ENCODE measurements at regions not wholly inside any gene's neighbourhood (a gene's known extent, or its start where the extent isn't known, plus 50 kb on each side); places are given as distances from the start of the nearest gene placed in this dataset.

DNA sequence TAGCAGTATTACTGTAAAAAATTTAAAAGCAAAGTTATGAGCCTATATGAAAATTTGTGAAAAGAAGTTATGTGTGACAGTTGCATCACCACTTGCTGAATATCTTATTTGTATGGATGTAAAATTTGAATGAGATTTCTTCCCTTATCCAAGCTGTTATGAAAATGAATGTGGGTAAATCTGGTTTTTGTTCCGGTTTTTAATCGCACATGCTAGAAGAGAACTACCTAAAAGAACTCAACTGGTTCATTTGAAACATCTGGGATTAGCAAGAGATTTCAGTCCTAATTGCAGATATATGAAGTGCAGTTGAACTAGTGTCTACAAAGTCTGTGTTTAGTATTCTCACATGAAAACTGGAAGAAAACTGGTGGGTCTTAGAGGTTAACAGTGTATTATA lies 467.1 kb upstream of the SPHKAP start:
- no peak for DNase-seq

DNA sequence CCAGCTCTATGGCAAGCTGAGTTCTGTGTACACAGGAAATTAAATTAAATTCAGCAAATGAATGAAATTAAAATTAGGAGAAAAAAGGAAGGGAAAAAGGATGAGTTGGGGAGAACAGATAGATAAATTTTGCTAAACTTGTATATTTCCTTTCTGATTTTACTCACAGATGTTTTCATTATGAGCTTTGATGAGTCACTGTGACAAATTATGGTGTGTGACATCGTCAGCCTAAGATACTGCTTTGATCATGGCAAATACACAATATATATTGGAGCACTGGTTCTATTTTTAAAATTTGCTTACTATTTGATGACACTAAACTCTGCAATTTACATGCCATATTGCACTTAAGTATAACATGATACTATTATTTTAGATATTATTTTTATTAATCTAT lies 464.6 kb upstream of the SPHKAP start:
- no peak for DNase-seq

DNA sequence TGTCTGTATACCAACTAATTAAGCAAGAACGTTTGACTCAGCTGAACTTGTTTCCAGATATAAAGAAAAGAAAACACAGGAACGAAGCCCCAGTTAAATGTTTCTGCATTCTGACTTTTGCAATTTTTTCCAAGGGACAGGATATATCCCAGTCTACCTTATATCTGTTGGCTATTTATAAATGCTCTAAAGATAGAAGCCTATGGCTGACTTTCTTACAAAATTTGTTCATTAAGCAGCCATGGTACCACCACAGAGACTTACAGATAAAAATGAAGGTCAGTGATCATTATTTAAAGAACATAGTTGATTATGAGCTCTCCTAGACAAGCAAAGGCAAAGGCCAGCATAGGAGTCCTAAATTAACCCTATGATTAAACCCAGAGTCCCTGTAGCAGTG lies 462.7 kb upstream of the SPHKAP start:
- DNase-seq, result no peak

DNA sequence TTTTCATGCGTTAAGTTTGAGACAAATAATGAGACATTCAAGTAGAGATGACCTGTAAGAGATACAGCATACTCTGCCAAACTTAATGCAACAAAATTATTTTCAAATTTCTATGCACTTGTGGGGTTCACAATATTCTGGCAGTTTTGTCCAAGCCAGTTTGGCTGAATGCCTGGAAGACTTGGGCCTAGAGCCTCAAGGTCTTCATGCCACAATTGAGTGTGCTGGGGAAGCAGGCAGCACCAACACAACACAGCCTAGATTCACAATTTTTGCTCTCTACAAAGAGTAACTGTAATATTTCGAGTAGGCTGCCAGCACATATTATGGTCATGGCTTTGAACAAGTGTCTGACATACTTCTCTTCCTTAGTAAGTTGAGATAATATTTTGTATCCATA lies 461.4 kb upstream of the SPHKAP start:
- DNase-seq, result no peak

DNA sequence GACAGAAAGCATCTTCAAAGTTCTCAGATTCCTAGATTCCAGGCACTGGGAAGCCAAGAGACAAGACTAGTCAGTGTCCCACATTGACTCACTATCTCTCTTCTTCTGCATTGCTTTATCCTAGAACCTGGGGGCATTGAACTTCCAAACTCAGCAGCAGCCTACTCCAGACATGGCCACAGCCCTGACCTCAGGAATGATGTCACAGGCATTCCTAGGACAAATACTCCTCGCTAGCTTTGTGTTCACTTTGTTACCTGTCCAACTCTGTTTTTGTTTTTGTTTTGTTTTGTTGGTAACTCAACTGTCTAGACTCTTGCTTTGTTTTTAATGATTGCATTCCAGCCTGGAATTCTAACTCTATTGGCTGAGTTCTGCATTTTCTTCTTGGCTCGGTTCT lies 449.3 kb upstream of the SPHKAP start:
- no peak for DNase-seq

DNA sequence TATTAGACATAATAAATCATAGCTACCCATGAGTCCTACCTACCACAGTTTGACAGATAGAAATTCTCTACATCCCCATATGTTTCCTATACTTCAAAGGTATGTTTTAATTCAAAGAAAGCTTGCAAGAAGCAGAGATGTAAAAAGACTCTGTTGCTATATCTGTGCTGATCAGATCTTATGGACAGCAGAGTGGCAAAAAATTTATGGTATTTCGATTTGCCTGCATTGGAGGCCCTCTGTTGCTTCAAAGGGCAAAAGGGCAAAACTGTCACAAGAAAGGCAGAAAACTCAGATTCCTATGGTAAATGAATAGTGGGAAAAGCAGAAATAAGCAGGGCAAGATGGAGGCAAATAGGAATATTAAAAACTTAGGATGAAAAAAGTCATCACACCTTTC lies 447.8 kb upstream of the SPHKAP start:
- DNase-seq, result no peak

DNA sequence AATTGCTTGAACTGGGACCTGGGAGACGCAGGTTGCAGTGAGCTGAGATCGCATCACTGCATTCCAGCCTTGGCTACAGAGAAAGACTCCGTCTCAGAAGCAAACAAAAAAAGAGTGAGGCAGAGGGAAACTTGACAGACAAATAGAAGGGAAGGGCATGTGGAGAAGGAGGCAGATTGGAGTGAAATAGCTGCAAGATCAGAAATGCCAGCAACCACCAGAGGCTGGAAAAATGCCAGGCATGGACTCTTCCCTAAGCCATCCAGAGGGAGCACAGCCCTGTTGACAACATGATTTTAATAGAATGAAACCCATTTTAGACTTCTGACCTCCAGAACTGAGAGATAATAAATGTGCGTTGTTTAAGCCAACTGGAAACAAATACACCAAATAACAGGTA lies 447.2 kb upstream of the SPHKAP start:
- DNase-seq, result no peak

DNA sequence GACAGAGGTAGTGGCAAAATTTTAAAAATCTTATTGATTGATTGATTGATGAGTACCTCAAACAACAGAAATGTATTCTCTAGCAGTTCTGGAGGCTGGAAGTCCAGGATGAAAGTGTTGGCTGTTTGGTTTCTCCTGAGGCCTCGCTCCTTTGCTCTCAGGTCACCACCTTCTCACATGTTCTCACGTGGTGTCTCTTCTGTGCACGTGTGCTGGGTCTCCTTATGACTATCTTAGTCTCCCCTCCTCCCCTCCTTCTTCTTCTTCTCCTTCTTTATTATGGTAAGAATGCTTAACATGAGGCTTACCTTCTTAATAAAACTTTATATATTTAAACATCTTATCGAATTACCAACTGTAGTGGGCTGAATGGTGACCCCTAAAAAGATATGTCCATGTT lies 446.0 kb upstream of the SPHKAP start:
- no peak for DNase-seq

DNA sequence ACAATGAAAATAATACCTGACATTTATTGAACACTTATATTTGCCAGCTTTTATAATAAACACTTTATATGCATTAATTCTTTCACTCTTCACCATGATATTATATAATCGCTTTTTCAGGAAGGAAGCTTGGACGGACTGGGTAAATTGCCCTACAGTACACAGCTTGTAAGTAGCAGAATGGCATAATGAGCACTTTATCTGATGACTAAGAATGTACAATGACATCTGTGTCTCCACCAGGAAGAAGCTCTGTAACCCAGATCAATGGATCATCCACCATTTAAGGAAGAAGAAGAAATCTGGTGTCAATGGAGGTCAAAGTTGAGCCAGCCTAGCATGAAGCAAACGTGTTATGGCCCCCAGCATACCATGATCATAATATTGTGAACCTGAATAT lies 444.0 kb upstream of the SPHKAP start:
- DNase-seq, result no peak

DNA sequence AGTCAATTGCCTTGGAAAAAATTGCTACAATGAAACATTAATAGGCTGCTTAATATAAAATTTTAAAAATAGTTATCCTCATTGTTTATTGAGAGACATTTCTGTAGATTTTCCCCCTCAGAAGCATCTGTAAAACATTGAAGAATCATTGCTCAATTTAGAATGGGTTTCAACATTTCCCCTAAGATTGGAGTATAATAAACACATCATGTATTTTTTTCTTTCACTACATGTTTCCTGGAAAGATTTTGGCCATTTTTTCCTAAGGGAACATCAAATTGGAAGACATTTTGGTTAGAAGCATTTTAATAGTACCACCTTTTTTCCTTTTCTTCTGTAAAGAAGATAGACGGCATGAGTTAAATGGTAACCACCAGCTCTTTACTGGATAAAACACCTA lies 443.2 kb upstream of the SPHKAP start:
- DNase-seq, result no peak

DNA sequence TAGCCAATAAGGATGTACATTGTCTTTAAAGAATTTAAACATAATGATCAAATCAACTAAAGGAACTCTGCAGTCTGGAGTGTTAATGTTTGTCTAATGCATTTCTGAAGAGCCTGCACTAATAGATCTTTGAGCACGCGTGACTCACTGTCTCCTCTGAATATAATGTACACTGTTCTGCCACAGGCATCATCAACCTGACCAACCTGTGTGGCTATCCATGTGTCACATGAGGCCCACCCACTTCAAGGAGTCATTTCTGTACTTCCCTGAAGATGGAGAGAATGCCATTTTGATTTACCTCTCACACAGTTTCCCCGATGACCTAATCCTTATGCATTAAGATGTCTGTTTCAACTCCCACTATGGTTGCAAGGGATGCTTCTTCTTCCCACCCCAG lies 434.0 kb upstream of the SPHKAP start:
- no peak for DNase-seq

DNA sequence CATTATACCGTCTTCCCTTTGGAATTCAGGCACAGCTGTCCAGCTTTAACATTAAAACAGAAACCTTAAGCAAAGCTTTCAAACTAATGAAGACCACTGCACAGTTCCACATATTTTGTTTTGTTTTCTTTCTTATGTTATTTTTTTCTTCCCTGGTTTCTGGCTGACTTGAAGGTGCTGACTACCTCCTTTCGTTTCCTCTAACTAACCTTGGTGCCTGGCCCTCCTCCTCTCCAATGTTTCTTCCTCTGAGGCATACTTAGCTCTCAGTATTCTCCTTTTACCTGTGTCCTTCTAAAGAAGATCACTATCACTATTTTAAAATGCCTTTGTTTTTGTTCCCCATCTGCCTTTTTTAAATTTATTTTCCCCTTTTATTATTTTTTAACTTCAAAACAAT lies 433.3 kb upstream of the SPHKAP start:
- no peak for DNase-seq

DNA sequence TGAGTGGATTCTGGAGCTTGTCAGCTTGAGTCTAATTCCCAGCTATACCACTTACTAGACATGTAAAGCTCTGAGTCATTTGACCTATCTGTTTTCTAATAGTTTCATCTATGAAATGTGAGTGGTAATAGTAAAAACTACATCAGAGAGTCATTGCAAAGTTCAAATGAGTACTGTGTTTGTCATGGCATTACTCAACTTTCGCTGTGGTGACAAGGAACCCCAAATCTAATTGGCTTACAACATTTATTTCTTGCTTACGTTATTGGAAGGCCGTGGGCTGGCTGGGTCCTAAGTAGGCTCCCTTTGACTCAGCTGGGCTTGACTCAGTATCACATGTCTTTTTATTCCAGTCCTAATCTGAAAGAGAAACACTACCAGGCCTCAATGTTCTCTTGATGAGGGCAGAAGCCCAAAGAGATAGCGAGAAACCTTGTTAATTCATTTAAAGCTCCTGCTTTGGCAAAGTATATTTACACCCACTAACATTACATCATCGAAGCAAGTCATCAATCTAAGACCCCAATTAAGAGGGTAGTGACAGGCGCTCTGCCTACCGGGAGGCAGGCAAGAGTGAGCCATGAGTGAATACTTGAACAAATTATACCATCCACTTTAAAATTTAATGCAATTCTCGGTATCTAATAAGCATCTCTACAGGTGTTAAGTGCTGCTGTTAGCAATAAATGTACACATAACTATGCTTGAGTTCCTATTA lies 431.8 kb upstream of the SPHKAP start:
- peak in 2 of 3 experiments; percentile 59 to 92 for DNase-seq

DNA sequence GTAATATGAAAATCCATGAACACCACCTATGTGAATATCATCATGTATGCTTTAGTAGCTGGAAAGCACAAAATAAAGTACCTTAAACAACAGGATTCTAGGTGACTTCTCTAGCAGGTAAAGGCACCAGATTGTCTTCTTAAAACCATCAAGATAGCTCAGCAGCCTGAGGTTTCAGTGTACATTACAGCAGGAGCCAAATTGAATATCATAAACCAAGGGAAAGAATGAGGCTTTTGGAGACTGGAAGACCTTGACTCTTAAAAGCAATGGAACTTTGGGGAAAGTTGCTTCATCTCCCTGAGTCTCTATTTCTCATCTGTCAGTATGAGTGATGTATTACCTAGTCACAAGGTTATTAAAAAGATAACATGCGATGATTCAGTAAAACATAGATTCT lies 429.7 kb upstream of the SPHKAP start:
- DNase-seq, result no peak

DNA sequence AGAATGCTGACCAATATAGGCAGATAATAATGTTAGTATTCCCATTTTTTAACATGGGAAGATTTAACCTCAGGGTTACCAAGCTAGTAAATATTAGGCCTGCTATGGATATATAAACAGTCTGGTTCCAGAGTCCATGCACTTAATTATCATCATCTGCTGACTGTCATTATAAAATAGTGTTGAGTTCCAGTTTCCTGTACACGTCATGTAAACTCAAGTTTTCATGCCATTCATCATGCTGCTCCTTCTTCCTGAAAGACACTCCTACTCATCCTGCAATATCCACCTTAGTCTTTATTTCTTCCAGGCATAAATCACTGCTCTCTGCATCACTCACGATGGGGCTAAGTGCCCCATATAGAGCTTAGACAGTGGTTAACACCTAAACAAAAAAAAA lies 420.8 kb upstream of the SPHKAP start:
- no peak for DNase-seq

DNA sequence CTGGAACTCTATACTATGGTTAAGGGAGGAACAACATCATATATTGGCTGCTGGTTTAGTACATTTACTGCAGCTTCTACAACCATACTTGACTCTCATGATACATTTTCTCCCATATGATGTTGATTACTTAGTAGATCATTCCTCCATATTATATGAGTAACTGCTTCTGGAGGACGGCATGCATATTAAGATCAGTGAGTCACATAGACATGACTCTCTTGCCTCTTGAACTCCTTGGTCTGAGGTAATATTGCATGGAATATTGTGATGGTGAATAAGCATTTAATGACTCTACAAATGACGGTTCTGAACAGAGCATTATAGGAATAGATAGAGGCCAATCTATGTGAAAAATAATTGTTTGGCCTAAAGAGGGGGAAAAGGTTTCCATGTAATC lies 418.8 kb upstream of the SPHKAP start:
- DNase-seq, result no peak

DNA sequence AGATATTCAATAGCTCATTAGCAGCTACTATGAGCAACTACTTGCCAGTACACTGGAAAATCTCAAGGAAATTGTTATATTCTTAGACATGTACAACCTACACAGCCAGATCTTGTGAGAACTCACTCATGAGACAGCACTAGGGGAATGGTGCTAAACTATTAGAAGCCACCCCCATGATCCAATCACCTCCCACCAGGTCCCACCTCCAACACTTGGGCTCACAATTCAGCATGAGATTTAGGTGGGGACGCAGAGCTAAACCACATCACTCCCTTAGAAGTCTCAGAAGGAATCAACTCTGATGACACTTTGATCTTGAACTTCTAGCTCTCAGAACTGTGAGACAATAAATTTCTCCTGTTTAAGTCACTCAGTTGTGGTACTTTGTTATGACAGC lies 418.3 kb upstream of the SPHKAP start:
- DNase-seq, result no peak

DNA sequence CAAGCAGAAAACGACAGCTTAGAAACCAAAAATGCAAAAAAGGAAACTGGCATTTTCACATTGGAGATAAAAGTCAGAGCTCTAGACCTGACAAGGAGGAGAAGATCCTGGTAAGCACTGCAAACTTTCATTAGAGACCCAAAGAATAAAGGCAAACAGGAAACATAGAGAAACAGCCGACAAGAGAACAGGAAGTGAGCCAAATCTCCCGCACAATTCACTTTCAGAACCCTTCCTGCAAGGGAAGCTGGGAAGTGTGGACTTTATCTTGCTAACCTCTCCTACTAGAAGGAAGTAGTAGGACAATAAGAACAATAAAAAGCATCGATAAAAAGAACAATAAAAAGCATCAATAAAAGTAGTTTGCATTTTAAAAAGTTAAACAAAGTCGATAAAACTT lies 417.8 kb upstream of the SPHKAP start:
- no peak for DNase-seq

DNA sequence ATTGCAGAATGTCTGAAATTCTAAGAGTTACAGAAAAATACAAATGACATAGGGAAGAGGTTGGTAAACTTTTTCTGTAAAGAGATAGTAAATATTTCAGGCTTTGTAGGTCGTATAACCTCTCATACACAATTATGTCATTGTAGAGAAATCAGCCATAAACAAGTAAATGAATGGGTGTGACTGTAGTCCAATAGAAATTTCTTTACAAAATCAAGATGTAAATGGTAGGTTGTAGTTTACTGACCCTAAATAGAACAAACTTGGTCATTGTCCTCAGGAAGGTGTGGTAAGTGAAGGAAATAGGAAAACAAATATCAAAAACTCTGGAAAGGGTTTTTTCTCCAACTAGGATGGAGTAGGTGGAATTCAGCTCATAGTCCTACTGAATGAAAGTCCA lies 415.5 kb upstream of the SPHKAP start:
- DNase-seq, result no peak

DNA sequence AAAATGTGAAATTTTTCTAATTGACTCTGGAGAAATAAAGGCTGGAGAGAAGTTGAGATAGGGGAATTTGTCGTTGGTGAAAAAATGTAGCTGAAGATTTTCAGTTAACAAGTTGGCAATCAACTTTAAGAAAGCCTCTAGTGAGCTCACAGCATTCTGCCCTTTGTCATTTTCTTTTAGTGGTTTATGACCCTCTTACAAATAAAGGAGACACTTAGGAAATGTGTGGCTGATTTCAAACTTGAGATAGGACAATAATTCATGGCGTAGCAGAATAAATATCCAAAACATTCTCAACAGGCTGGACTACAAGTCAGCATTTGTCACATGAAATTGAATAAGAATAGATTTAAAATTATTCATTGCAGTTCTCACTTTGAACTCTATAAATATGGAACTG lies 412.5 kb upstream of the SPHKAP start:
- DNase-seq, result no peak

DNA sequence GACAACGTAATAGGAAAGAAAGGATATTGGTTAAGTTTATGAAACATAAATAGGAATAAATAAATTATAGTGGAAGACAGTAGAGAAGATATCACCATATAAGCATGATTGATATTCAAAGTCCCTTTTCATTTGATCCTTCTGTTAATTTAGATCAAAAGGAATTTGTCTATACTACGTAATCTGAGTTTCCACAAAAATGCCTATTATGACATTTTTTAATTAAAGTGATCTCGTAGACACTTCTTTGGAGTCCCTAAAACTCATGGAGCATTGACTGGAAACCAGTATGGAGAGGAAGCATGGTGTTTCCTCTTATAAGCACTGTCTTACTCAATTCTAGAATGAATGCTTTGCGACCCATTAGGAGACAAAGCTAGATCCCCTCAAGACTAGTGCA lies 411.4 kb upstream of the SPHKAP start:
- no peak for DNase-seq

DNA sequence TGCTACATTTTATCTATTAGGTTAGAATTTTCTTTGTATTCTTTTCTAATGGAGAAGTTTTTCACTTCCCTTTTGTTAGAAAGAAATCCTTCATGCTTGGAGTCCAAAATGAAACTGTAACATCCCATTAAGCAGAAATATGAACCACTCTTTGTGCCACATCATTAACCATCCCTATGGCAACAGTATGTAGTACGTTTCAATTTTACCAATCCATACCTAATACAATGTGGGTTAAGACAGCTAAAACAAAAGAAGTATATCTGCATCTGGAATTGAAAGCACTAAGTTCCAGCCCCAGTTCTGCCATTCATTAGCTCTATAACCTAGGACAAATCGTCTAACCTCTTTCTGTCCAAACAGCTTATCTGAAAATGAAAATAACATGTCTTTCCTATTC lies 409.2 kb upstream of the SPHKAP start:
- DNase-seq, result peak in 1 of 3 experiments; percentile 7

DNA sequence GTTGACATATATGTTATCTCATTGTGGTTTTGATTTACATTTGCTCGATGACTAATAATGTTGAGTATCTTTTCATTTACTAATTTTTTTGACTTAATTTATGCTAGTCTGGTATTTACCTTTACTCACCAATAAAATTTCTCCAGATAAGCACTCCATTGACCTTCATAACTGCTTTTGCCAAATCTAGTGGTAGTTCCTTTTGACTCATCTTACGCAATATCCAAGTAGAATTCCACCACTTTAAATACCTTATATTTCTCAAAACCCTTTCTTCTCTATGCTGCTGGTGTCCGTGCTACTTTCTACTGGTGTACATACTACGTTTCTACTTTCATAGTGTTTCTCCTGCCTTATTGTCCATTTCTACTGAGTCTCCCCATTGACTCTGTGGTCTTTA lies 407.6 kb upstream of the SPHKAP start:
- DNase-seq, result no peak

DNA sequence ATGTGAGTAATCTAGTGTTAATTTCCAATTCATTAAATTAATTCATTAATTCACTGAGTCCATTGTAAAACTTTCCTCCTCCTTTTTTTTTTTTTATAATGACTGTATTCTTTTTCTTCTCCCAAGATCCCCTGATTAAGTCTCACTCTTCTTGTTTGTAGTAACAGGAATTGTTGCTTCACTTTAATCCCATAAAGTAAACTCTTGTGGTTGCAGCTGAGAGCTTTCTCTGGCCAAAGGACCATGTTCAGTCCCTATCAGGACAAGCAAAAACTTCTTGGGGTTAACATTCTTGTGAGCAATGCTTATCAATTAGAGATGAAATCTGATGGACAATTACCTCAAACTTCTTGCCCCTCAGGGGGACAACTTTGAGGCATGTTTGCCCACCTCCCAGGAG lies 400.2 kb upstream of the SPHKAP start:
- DNase-seq, result no peak

DNA sequence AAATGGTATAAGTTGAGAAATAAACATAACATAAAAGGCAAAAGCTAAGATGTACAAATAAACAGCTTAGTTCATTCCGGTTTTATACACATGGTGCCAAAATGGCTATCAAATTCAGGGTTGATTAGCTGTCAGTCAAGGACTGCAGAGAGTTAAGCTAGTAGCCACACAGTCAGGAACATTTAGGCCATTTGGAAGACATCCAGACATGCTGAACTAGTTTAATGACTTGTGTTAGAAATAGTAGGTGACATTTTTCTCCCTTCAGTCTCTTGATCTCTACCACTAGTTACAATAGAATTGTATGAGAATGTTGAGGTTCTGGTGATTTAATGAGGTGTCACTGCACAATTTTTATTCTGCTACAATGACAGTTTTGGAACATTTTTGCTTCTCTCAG lies 394.4 kb upstream of the SPHKAP start:
- no peak for DNase-seq

DNA sequence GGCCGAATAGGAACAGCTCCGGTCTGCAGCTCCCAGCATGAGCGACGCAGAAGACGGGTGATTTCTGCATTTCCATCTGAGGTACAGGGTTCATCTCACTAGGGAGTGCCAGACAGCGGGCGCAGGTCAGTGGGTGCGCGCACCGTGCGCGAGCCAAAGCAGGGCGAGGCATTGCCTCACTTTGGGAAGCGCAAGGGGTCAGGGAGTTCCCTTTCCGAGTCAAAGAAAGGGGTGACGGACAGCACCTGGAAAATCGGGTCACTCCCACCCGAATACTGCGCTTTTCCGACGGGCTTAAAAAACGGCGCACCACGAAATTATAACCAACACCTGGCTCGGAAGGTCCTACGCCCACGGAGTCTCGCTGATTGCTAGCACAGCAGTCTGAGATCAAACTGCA lies 386.8 kb upstream of the SPHKAP start:
- peak in 2 of 3 experiments; percentile 49 to 73 for DNase-seq

All from NCI-H1417 (cell line).